Fibroblast of lung (primary cell): ENCODE measurements at regions not wholly inside any gene's neighbourhood (a gene's known extent, or its start where the extent isn't known, plus 50 kb on each side); places are given as distances from the start of the nearest gene placed in this dataset.

Experiments
- DNase-seq, 2 donors: peaks; one replicate each; pipeline versions ENCODE4 v3.0.0 to v3.0.0-alpha.2; 2010; ENCODE audit warnings: low read depth in 2 of 2
- H2AFZ ChIP-seq: 2 replicates; pipeline ENCODE4 v1.5.1; 2012; ENCODE audit warnings: low read length, control low read depth, inconsistent platforms
- H3K27ac ChIP-seq: 2 replicates; pipeline ENCODE4 v1.5.1; 2011; ENCODE audit warnings: low read length, control low read depth; ENCODE audit not compliant: insufficient read depth
- H3K27me3 ChIP-seq: 2 replicates; pipeline ENCODE4 v1.5.1; 2011; ENCODE audit warnings: mild to moderate bottlenecking, low read length; ENCODE audit not compliant: control insufficient read depth, insufficient read depth
- H3K36me3 ChIP-seq: 2 replicates; pipeline ENCODE4 v1.5.1; 2011; ENCODE audit warnings: low read length; ENCODE audit not compliant: control insufficient read depth, insufficient read depth
- H3K4me1 ChIP-seq: 2 replicates; pipeline ENCODE4 v1.5.1; 2011; ENCODE audit warnings: low read length; ENCODE audit not compliant: control insufficient read depth, insufficient read depth; ENCODE audit errors: extremely low read depth
- H3K4me2 ChIP-seq: 2 replicates; pipeline ENCODE4 v1.5.1; 2011; ENCODE audit warnings: low read length, control low read depth; ENCODE audit not compliant: insufficient read depth; ENCODE audit errors: extremely low read depth
- H3K4me3 ChIP-seq, 4 experiments: fragments of 200-600 bp in 1 of 4; sonication (generic) in 1 of 4; replicated peaks in 1 of 4; 2 replicates each; pipeline ENCODE4 v1.5.1; 2011 to 2016; ENCODE audit warnings: low read length in 4 of 4, low read depth in 3 of 4, mild to moderate bottlenecking in 3 of 4, control low read depth in 2 of 4, inconsistent platforms in 1 of 4, mixed read lengths in 1 of 4; ENCODE audit not compliant: insufficient read depth in 1 of 4; ENCODE audit errors: control extremely low read depth in 1 of 4
- H3K79me2 ChIP-seq: 2 replicates; pipeline ENCODE4 v1.5.1; 2012; ENCODE audit warnings: mild to moderate bottlenecking, low read length, inconsistent platforms; ENCODE audit not compliant: control insufficient read depth, insufficient read depth
- H3K9ac ChIP-seq: 2 replicates; pipeline ENCODE4 v1.5.1; 2011; ENCODE audit warnings: mild to moderate bottlenecking, low read length, control low read depth; ENCODE audit not compliant: insufficient read depth
- H3K9me3 ChIP-seq: 2 replicates; pipeline ENCODE4 v1.5.1; 2012; ENCODE audit warnings: low read depth, low read length; ENCODE audit not compliant: control insufficient read depth, insufficient read depth
- H4K20me1 ChIP-seq: 2 replicates; pipeline ENCODE4 v1.5.1; 2011; ENCODE audit warnings: low read length; ENCODE audit not compliant: control insufficient read depth, insufficient read depth; ENCODE audit errors: extremely low read depth
- EZH2 ChIP-seq: IDR thresholded peaks from 2 replicates; pipeline ENCODE4 v1.5.1; 2012; ENCODE audit warnings: low read length, control low read depth, mild to moderate bottlenecking; ENCODE audit errors: missing control alignments
- TF ChIP-seq, protein P1 (sequence below), 2 donors: IDR thresholded peaks in 1 of 2; conservative IDR thresholded peaks in 1 of 2; 1 replicate in 1 of 2; 2 replicates in 1 of 2; pipeline ENCODE4 v1.5.1; 2011 to 2012; ENCODE audit warnings: low read length in 2 of 2, control low read depth in 1 of 2, inconsistent platforms in 1 of 2, low read depth in 1 of 2, mild to moderate bottlenecking in 1 of 2

DNA sequence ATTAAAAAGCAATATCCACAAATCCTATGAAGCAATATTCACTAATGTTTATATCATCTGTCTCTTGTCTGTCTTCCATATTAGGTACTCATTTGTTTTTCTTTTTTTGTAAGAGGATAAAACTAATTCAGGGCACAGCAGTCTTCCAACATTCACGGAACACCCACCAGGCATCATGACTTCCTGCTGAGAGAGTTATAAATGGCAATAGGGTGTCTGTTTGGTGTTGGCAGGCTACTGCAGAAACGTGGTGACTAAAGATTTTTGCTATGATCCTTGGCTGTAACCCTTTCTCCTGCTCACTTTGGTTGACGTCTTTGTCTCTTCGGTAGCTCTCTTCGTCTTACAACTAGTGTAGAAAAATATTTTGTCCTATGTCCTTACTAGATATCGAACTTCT lies 860.6 kb upstream of the MGAT4C start:
- Histone ChIP-seq H4K20me1 (no peaks in the 10 kb centered on the region), H3K27ac (no peak overlapping the region), H3K79me2 (no peaks in the 10 kb centered on the region), H2AFZ (no peak overlapping the region), H3K36me3 (no peaks in the 10 kb centered on the region), H3K4me3 (no peak overlapping the region), H3K4me1 (no peaks in the 10 kb centered on the region), H3K9ac (no peak overlapping the region), H3K27me3 (no peaks in the 10 kb centered on the region), H3K4me2 (no peak overlapping the region), H3K9me3 (no peaks in the 10 kb centered on the region)
- TF ChIP-seq EZH2, result no peak
- TF ChIP-seq, protein P1, sequence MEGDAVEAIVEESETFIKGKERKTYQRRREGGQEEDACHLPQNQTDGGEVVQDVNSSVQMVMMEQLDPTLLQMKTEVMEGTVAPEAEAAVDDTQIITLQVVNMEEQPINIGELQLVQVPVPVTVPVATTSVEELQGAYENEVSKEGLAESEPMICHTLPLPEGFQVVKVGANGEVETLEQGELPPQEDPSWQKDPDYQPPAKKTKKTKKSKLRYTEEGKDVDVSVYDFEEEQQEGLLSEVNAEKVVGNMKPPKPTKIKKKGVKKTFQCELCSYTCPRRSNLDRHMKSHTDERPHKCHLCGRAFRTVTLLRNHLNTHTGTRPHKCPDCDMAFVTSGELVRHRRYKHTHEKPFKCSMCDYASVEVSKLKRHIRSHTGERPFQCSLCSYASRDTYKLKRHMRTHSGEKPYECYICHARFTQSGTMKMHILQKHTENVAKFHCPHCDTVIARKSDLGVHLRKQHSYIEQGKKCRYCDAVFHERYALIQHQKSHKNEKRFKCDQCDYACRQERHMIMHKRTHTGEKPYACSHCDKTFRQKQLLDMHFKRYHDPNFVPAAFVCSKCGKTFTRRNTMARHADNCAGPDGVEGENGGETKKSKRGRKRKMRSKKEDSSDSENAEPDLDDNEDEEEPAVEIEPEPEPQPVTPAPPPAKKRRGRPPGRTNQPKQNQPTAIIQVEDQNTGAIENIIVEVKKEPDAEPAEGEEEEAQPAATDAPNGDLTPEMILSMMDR (conservative IDR thresholded peaks at IDR 0.05 in 1 of 2, IDR thresholded peaks at IDR 0.05 in 1 of 2; ENCODE audit: low read depth in 1 of 2, low read length in 2 of 2), result no peak
- no peak for DNase-seq

- peak in 1 of 2 donors; percentile 26 for DNase-seq
- no peaks in the 10 kb centered on the region for H3K27me3 ChIP-seq
- no peak overlapping the region for H3K4me2 ChIP-seq
- H3K4me1 ChIP-seq, result no peaks in the 10 kb centered on the region
- H3K9ac ChIP-seq, result no peak overlapping the region
- H3K79me2 ChIP-seq, result no peaks in the 10 kb centered on the region
- H3K9me3 ChIP-seq, result no peaks in the 10 kb centered on the region
- H3K27ac ChIP-seq, result no peak overlapping the region
- TF ChIP-seq, protein P1 (conservative IDR thresholded peaks at IDR 0.05 in 1 of 2, IDR thresholded peaks at IDR 0.05 in 1 of 2; ENCODE audit: low read depth in 1 of 2, low read length in 2 of 2), result no peak
- TF ChIP-seq EZH2, result no peak
- no peak overlapping the region for H3K4me3 ChIP-seq
- H4K20me1 ChIP-seq, result no peaks in the 10 kb centered on the region
- H2AFZ ChIP-seq, result no peak overlapping the region
- H3K36me3 ChIP-seq, result no peaks in the 10 kb centered on the region
These were observed 856.6 kb upstream of the MGAT4C start for GRCh38 chr12:87112571-87113345.

DNA sequence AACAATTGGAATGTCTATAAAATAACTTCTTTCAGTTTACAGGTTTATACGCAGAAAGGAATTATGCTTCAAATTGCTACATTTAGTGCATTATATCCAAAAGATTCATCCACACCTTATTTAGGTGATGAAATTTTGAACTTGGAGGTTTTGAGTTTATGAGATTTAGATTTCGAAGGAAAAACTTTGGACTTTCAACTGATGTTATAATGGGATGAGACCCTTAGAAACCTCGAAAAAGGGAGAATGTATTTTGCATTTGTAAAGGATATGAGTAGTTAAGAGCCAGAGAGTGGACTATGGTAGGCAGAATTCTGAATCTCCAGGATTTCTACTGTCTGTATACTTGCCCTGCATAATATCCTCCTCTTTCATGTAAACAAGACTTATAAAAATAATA lies 851.6 kb upstream of the MGAT4C start:
- Histone ChIP-seq H3K4me3 (no peak overlapping the region), H3K27ac (no peak overlapping the region), H3K36me3 (no peaks in the 10 kb centered on the region), H3K9ac (no peak overlapping the region), H3K4me1 (no peaks in the 10 kb centered on the region), H4K20me1 (no peaks in the 10 kb centered on the region), H3K9me3 (no peaks in the 10 kb centered on the region), H3K79me2 (no peaks in the 10 kb centered on the region), H3K27me3 (no peaks in the 10 kb centered on the region), H2AFZ (no peak overlapping the region), H3K4me2 (no peak overlapping the region)
- no peak for TF ChIP-seq EZH2
- TF ChIP-seq, protein P1 (conservative IDR thresholded peaks at IDR 0.05 in 1 of 2, IDR thresholded peaks at IDR 0.05 in 1 of 2; ENCODE audit: low read depth in 1 of 2, low read length in 2 of 2), result no peak
- DNase-seq, result no peak
